GM12878 (cell line): ENCODE measurements at regions not wholly inside any gene's neighbourhood (a gene's known extent, or its start where the extent isn't known, plus 50 kb on each side); places are given as distances from the start of the nearest gene placed in this dataset.

ENCODE experiments used
- ATAC-seq: fragments of 200-7000 bp; cut with Tn5 transposase; 3 replicates; pipeline ENCODE4 v1.9.1; 2020; ENCODE audit warnings: mild to moderate bottlenecking, moderate library complexity
- BruUV-seq: library from RNA; stranded (reverse); fragments of 400-500 nt; replicated peaks from 2 replicates; lab custom pipeline; 2021; lab: Mats Ljungman, UMichigan
- CTCF ChIA-PET: fragments of 300-600 bp; sonication (Branson Sonifier 250); formaldehyde crosslinking; extraction: SDS; loops from one replicate; lab custom pipeline; 2021; ENCODE audit warnings: inconsistent platforms; lab: Yijun Ruan, JAX
- POLR2A ChIA-PET: fragments of 350-600 bp; formaldehyde crosslinking; extraction: SDS; loops from one replicate; lab custom pipeline; 2021; ENCODE audit warnings: inconsistent platforms; lab: Charles Lee
- RAD21 ChIA-PET: fragments of 300-600 bp; sonication (Branson Sonifier 250); formaldehyde crosslinking; loops from one replicate; lab custom pipeline; 2023; ENCODE audit warnings: antibody characterized with exemption; ENCODE audit not compliant: unreplicated experiment; lab: Charles Lee
- SMC1A ChIA-PET: fragments of 300-600 bp; sonication (Branson Sonifier 250); formaldehyde crosslinking; loops from one replicate; lab custom pipeline; 2023; ENCODE audit not compliant: unreplicated experiment, uncharacterized antibody; lab: Charles Lee
- DNase-seq: peaks from one replicate; pipeline ENCODE4 v3.0.0-alpha.2; 2011; ENCODE audit warnings: low read depth, low spot score
- FAIRE-seq: peaks from 3 replicates; lab custom pipeline; 2011; peaks lifted over from hg19 to GRCh38; lab: Jason Lieb, UNC
- H2AFZ ChIP-seq: 2 replicates; pipeline ENCODE4 v1.6.0; 2011; ENCODE audit warnings: low read depth, low read length, control low read depth; ENCODE audit not compliant: control insufficient read depth
- H3K27ac ChIP-seq: 2 replicates; pipeline ENCODE4 v1.5.1; 2011; ENCODE audit warnings: control low read depth; ENCODE audit not compliant: control insufficient read depth, insufficient read depth
- H3K27me3 ChIP-seq, 2 experiments: replicated peaks in 1 of 2; 2 replicates each; pipeline versions ENCODE4 v1.6.0 to v1.6.1; 2011; ENCODE audit warnings: low read length in 1 of 2; ENCODE audit not compliant: control insufficient read depth in 2 of 2, insufficient read depth in 2 of 2
- H3K36me3 ChIP-seq, 2 experiments: 2 replicates each; pipeline ENCODE4 v1.5.1; 2011; ENCODE audit warnings: low read length in 1 of 2; ENCODE audit not compliant: control insufficient read depth in 2 of 2, insufficient read depth in 2 of 2
- H3K4me1 ChIP-seq: 2 replicates; pipeline ENCODE4 v1.6.1; 2011; ENCODE audit warnings: mild to moderate bottlenecking, low read length, moderate library complexity, mixed read lengths; ENCODE audit not compliant: control insufficient read depth, insufficient read depth
- H3K4me2 ChIP-seq: 2 replicates; pipeline ENCODE4 v1.6.0; 2011; ENCODE audit warnings: control low read depth; ENCODE audit not compliant: control insufficient read depth, insufficient read depth
- H3K4me3 ChIP-seq: fragments of 200-600 bp; sonication (generic); 2 replicates; pipeline ENCODE4 v1.5.1; 2016
- H3K79me2 ChIP-seq: 2 replicates; pipeline ENCODE4 v1.6.0; 2011; ENCODE audit warnings: low read length; ENCODE audit not compliant: control insufficient read depth, insufficient read depth
- H3K9ac ChIP-seq: 2 replicates; pipeline ENCODE4 v1.8.0; 2011; ENCODE audit warnings: low read length, control low read depth, mixed read lengths; ENCODE audit not compliant: control insufficient read depth, insufficient read depth
- H3K9me3 ChIP-seq: replicated peaks from 3 replicates; pipeline ENCODE4 v1.5.1; 2011; ENCODE audit warnings: mild to moderate bottlenecking, low read length; ENCODE audit not compliant: control insufficient read depth, insufficient read depth
- H4K20me1 ChIP-seq: 2 replicates; pipeline ENCODE4 v1.6.0; 2011; ENCODE audit not compliant: control insufficient read depth, insufficient read depth
- CBX5 ChIP-seq: sonication (generic); IDR thresholded peaks from 2 replicates; pipeline ENCODE4 v1.6.1; 2016; ENCODE audit warnings: low read depth, moderate library complexity, mild to moderate bottlenecking, inconsistent platforms
- IRF4 ChIP-seq: IDR thresholded peaks from 2 replicates; pipeline ENCODE4 v1.6.1; 2011; ENCODE audit warnings: low read depth, low read length
- NFYB ChIP-seq: IDR thresholded peaks from 2 replicates; pipeline ENCODE4 v1.6.1; 2011; ENCODE audit warnings: low read depth, mild to moderate bottlenecking, low read length, improper control_type of control experiment, moderate library complexity; ENCODE audit not compliant: insufficient read depth
- ZNF274 ChIP-seq: IDR thresholded peaks from one replicate; pipeline ENCODE4 v1.8.0; 2011; ENCODE audit not compliant: insufficient read length, insufficient read depth
- WGBS: methylation state at CpG from one replicate; pipeline ENCODE4 v1.1.6; 2016; ENCODE audit warnings: low lambda C conversion rate; ENCODE audit not compliant: insufficient replicate concordance, insufficient coverage; ENCODE audit errors: missing lambda C conversion rate; 5-methylcytosine and 5-hydroxymethylcytosine counted together
- in situ Hi-C: fragments of 300-500 bp; cut with MboI; formaldehyde crosslinking; loops from 9 replicates; pipeline ENCODE4 v1.14.3; 2018; ENCODE audit warnings: mixed read lengths
- intact Hi-C: fragments of 100-400 bp; cut with micrococcal nuclease; formaldehyde crosslinking; loops from one replicate; pipeline ENCODE4 v1.14.2; 2022; ENCODE audit not compliant: unreplicated experiment
- TF ChIP-seq, protein P1 (sequence below): IDR thresholded peaks from 2 replicates; pipeline ENCODE4 v1.6.1; 2011; ENCODE audit warnings: low read depth, low read length, improper control_type of control experiment, borderline replicate concordance
- TF ChIP-seq, protein P2 (sequence below): IDR thresholded peaks from 2 replicates; pipeline ENCODE4 v1.6.1; 2012; ENCODE audit warnings: improper control_type of control experiment, low read depth, low read length; ENCODE audit not compliant: insufficient replicate concordance
- TF ChIP-seq, protein P3 (sequence below): fragments of 450-650 bp; formaldehyde crosslinking; IDR thresholded peaks from 2 replicates; pipeline ENCODE4 v1.4.0; 2022; ENCODE audit warnings: mild to moderate bottlenecking, moderate library complexity

DNA sequence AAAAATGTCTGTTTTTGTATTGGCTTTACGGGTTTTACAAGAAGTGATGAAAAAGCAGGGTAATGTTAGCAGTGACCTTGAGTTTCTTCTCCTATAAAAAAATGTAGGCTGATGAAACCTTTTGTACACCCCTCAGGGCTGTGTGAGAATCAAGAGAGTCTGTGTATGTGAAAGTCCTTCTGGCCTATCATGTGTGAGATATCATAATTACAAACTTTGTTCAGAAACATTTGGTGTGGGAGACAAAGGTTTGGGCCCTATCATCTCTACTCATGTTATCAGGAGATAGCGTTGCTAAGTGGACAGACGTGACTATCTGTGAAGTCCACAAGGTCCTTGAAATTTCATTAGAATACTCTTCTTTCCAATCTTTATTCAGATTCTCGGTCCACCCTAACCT is 170.6 kb upstream of the HAND2 start:
- no peaks in the 10 kb centered on the region for H3K27me3 ChIP-seq
- no peak overlapping the region for H3K4me2 ChIP-seq
- no peaks in the 10 kb centered on the region for H3K36me3 ChIP-seq
- DNase-seq = no peak
- no peak for ATAC-seq
- SMC1A ChIA-PET = no interaction called here
- POLR2A ChIA-PET = no interaction called here
- no TSS peak for BruUV-seq
- intact Hi-C loops (no loop called here), in situ Hi-C loops (no loop called here)
- RAD21 ChIA-PET = no interaction called here
- H2AFZ ChIP-seq = no peak overlapping the region
- no peak overlapping the region for H3K27ac ChIP-seq
- no peak overlapping the region for H3K4me3 ChIP-seq
- H4K20me1 ChIP-seq = no peaks in the 10 kb centered on the region
- CTCF ChIA-PET = no interaction called here
- H3K79me2 ChIP-seq = no peaks in the 10 kb centered on the region
- TF ChIP-seq, protein P1, sequence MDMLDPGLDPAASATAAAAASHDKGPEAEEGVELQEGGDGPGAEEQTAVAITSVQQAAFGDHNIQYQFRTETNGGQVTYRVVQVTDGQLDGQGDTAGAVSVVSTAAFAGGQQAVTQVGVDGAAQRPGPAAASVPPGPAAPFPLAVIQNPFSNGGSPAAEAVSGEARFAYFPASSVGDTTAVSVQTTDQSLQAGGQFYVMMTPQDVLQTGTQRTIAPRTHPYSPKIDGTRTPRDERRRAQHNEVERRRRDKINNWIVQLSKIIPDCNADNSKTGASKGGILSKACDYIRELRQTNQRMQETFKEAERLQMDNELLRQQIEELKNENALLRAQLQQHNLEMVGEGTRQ = no peak
- TF ChIP-seq CBX5 (no peak), ZNF274 (no peak), IRF4 (no peak)
- H3K9me3 ChIP-seq = no peaks in the 10 kb centered on the region
- FAIRE-seq = no peak
- 38% methylated on average over 4 of the region's 4 CpGs for WGBS
- no peak overlapping the region for H3K9ac ChIP-seq
- no peaks in the 10 kb centered on the region for H3K4me1 ChIP-seq

DNA sequence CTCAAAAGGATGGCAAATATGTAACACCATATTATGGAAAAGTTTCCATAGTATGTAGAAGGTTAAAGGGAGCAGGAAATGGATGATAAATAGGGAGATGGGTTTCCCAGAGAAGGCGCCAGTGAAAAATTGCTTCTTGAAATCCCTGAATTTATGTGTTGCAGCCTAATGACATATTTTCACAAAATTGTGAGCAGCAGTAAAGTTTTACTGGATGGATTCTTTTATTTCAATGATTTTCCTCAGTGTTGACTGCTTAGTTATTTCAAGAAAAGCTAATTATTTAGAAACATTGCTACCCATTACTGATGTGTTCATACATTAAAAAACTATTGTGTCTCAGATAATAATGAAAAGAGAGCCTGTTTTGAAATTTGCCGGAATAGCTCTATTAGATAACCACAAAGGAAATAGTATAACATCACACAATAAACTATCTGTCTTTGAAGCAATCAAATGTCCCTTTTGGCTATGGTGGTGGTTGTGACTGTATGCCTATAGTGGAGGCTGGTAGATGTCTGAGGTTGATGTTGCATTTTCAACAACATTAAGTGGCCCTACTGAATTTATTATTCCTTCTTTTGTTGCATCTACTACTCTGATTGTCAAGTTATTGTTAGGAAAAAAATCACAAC is 169.9 kb upstream of the HAND2 start:
- SMC1A ChIA-PET = no interaction called here
- no peaks in the 10 kb centered on the region for H4K20me1 ChIP-seq
- RAD21 ChIA-PET = no interaction called here
- H3K27ac ChIP-seq = no peak overlapping the region
- no peaks in the 10 kb centered on the region for H3K4me1 ChIP-seq
- H3K36me3 ChIP-seq = no peaks in the 10 kb centered on the region
- no peaks in the 10 kb centered on the region for H3K27me3 ChIP-seq
- DNase-seq (no peak), FAIRE-seq (no peak), ATAC-seq (no peak)
- in situ Hi-C loops = no loop called here
- no peaks in the 10 kb centered on the region for H3K9me3 ChIP-seq
- POLR2A ChIA-PET = no interaction called here
- intact Hi-C loops = no loop called here
- H3K79me2 ChIP-seq = no peaks in the 10 kb centered on the region
- no peak overlapping the region for H3K4me3 ChIP-seq
- CTCF ChIA-PET = no interaction called here
- no TSS peak for BruUV-seq
- H3K9ac ChIP-seq = no peak overlapping the region
- WGBS = 16% methylated on average over 2 of the region's 2 CpGs
- H2AFZ ChIP-seq = no peak overlapping the region
- H3K4me2 ChIP-seq = no peak overlapping the region
- no peak for TF ChIP-seq NFYB
- TF ChIP-seq, protein P2, sequence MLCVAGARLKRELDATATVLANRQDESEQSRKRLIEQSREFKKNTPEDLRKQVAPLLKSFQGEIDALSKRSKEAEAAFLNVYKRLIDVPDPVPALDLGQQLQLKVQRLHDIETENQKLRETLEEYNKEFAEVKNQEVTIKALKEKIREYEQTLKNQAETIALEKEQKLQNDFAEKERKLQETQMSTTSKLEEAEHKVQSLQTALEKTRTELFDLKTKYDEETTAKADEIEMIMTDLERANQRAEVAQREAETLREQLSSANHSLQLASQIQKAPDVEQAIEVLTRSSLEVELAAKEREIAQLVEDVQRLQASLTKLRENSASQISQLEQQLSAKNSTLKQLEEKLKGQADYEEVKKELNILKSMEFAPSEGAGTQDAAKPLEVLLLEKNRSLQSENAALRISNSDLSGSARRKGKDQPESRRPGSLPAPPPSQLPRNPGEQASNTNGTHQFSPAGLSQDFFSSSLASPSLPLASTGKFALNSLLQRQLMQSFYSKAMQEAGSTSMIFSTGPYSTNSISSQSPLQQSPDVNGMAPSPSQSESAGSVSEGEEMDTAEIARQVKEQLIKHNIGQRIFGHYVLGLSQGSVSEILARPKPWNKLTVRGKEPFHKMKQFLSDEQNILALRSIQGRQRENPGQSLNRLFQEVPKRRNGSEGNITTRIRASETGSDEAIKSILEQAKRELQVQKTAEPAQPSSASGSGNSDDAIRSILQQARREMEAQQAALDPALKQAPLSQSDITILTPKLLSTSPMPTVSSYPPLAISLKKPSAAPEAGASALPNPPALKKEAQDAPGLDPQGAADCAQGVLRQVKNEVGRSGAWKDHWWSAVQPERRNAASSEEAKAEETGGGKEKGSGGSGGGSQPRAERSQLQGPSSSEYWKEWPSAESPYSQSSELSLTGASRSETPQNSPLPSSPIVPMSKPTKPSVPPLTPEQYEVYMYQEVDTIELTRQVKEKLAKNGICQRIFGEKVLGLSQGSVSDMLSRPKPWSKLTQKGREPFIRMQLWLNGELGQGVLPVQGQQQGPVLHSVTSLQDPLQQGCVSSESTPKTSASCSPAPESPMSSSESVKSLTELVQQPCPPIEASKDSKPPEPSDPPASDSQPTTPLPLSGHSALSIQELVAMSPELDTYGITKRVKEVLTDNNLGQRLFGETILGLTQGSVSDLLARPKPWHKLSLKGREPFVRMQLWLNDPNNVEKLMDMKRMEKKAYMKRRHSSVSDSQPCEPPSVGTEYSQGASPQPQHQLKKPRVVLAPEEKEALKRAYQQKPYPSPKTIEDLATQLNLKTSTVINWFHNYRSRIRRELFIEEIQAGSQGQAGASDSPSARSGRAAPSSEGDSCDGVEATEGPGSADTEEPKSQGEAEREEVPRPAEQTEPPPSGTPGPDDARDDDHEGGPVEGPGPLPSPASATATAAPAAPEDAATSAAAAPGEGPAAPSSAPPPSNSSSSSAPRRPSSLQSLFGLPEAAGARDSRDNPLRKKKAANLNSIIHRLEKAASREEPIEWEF = no peak
- TF ChIP-seq, protein P3, sequence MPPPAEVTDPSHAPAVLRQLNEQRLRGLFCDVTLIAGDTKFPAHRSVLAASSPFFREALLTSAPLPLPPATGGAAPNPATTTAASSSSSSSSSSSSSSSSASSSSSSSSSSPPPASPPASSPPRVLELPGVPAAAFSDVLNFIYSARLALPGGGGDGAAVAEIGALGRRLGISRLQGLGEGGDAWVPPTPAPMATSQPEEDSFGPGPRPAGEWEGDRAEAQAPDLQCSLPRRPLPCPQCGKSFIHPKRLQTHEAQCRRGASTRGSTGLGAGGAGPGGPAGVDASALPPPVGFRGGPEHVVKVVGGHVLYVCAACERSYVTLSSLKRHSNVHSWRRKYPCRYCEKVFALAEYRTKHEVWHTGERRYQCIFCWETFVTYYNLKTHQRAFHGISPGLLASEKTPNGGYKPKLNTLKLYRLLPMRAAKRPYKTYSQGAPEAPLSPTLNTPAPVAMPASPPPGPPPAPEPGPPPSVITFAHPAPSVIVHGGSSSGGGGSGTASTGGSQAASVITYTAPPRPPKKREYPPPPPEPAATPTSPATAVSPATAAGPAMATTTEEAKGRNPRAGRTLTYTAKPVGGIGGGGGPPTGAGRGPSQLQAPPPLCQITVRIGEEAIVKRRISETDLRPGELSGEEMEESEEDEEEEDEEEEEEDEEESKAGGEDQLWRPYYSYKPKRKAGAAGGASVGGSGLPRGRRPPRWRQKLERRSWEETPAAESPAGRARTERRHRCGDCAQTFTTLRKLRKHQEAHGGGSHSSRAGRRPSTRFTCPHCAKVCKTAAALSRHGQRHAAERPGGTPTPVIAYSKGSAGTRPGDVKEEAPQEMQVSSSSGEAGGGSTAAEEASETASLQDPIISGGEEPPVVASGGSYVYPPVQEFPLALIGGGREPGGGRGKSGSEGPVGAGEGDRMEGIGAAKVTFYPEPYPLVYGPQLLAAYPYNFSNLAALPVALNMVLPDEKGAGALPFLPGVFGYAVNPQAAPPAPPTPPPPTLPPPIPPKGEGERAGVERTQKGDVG = no peak
